SKM-1 (cell line): ENCODE measurements at regions not wholly inside any gene's neighbourhood (a gene's known extent, or its start where the extent isn't known, plus 50 kb on each side); places are given as distances from the start of the nearest gene placed in this dataset.

ENCODE experiments used
- DNase-seq: peaks from one replicate; lab custom pipeline; 2025; ENCODE audit not compliant: unreplicated experiment; lab: John Stamatoyannopoulos, UW

DNA sequence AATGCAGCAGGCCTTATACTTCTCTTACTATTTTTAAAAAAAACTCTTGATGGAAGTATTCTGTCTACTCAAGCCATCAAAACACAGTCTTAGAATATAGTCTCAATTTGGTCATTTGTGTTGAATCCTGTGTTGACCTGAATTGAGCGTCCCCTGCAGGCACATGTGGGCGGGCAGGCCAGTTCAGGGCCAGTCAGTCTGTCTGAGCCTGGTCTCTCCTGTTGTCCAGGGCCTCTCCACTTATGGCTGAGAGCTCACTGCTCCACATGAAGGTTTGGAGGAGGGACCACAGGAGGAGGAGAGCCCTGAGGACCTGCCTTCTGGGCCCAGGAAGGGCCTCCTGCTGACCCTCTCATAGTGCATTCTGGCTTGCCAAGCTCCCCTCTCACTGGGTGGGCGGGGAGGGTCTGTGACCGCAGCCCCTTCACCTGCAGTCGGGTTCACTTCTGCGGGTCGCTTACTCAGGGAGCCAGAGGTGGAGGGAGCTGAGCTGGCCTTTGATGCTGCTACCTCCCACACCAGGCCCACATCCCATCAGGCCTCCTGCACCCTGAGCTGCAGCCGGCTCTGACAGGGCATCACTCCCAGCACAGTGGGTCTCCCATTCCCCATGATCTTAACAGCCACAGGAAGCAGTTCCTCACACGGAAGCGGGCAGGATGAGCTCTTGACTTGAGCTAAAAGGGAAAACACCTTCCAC is 178.2 kb upstream of the S1PR3 start:
- no peak for DNase-seq

DNA sequence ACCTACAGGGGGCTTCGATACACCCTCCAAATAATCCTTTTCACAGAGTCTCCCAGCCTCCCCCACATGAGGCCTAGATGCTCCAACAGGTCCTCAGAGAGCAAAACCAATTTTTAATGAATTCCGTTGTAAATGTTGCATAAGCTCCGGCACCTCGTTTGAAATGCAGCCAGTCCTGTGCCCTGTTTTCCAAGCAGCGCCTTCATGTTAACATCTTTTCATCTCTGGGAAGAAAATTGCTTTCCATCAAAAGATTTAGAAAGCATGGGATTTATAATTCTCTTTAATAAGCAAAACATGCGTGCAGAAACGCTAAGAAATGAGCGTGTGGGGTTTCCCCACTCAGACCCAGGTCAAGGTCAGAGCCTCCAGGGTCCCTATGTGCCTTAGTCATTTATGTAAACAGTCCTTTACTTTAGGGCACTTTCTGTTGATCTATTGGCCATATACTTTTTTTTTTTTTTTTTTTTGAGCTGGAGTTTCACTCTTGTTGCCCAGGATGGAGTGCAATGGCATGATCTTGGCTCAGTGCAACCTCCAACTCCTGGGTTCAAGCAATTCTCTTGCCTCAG is 177.5 kb upstream of the S1PR3 start:
- DNase-seq: no peak

DNA sequence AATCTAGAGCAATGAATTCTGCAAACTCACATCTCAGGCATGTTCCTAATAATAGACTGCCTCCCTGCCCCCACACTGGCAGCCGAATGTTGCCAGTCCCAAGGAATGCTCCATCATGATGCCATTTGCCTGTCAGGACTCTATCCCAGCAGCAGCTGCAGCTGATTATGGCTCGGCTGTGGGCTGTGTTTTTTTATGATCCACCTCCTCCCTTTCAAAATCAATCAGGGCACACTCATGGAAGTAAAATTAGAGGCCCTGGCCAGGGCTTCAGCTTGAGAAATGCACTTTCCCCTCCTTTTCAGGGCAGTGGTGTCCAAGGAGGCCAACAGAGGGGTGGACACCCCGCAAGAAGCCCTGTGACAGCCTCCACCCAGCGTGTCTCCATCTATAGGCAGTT is 176.7 kb upstream of the S1PR3 start:
- no peak for DNase-seq

DNA sequence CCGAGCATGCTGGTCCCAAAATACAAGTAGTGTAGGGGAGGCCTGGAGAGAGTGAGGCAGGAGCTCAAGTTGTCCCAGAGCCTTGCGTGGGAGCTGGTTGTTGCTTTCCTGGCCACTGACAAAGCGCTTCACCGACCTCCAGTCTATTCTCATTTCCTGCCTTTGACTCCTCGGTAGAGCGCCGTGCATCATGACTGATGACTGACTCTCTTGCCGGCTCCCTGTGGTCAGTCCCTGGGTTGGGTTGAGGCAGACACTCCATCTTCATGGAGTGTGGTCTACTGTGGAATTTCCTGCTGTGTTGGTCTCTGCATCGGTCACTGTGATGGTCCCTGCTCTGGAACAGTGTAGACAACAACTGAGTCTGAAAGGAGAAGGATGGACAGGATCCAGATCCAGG is 175.1 kb upstream of the S1PR3 start:
- DNase-seq: no peak

DNA sequence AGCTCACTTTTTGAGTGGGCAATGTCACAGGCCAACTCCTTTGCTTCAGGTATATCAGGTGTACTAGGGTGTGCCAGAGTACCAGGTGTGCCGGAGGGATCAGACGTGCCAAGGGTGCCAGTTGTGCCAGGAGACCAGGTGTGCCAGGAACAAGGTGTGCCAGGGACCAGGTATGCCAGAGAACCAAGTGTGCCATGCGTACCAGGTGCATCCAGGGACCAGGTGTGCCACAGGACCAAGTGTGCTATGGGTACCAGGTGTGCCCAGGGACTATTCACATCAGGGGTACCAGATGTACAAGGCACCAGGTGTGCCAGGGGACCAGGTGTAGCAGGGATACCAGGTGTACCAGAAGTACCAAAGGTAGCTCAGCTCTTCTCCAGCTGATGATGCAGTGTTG is 174.7 kb upstream of the S1PR3 start:
- no peak for DNase-seq

DNA sequence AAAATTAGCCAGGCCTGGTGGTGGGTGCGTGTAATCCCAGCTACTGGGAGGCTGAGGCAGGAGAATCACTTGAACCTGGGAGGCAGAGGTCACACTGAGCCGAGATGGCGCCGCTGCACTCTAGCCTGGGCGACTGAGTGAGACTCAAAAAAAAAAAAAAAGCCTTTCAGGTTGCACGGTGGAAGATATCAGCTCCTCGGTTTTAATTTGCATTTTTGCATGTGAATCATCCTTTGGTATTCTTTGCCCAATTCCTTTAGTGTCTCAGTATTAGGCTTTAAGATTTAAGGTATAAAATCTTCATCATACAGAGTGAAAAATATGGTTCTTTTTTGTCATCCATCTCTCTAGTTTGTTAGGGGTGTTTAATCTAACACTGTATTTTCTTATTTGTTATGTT is 173.6 kb upstream of the S1PR3 start:
- no peak for DNase-seq

DNA sequence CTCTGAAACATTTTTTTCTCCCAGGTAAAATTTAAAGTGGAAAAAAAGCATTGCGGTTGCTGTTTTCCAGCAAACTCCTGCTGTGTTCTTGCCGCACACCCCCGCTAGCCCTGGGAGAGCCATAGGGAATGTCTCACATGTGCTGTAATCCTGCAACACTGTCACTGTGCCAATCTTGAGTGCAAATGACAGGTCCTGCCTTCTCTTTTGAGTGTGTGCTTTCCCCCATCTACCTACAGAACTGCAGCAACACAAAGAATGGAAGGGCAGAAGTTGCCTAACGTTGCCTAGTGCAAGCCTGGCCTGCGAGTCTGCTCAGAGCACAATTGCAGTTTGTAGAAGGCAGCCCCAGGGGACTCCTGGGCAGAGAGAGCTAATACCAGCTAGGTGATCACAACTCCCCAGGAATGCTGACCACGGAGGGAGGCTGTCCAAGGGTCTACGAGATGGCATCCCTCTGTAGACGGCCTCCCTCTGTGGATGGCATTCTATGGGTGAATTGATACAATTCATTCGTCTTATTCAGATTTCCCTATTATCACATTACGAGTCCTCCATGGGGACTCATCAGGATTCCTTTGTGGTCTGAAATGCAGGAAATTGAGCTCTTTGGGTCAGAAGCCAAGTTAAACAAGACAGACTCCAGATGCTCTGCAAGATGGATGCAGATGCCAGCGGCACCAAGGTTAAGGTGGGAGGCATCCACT is 172.6 kb upstream of the S1PR3 start:
- DNase-seq: no peak

DNA sequence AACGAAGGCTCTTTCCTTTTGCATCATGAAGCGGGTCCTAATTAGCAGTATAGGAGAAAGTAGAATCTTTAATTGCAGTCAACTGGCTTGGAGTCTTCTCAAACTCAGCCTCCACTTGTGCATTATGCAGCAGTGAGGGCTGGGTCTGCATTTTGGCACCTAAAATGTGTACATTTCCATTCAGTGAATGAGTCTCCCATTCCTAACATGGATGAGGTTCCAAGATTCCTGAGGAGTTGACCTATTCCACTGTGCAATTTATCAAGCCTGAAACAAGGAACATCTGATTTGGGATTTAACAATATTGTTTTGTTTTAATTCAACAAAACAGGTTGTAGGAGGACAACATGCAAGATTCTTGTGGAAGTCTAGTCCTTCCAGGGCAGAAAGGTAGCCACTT is 171.8 kb upstream of the S1PR3 start:
- DNase-seq: no peak

DNA sequence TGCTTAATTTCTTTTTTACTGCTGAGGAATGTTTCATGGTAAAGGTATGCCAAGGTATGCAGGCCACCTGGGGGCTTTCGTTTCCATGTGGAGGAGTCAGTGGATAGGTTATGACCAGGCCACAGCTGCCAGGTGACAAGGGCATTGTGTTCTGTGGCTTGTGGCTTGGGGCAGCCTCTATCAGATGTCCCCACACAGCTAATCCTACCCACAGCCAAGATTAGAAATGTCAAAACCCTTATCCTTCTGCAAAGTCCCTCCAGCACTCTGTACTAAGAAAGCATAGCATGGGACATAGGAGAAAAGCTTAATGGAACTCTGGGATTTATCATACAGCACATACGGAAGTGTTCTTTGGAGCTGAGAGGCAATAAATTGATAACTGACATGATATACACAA is 171.2 kb upstream of the S1PR3 start:
- DNase-seq: no peak

DNA sequence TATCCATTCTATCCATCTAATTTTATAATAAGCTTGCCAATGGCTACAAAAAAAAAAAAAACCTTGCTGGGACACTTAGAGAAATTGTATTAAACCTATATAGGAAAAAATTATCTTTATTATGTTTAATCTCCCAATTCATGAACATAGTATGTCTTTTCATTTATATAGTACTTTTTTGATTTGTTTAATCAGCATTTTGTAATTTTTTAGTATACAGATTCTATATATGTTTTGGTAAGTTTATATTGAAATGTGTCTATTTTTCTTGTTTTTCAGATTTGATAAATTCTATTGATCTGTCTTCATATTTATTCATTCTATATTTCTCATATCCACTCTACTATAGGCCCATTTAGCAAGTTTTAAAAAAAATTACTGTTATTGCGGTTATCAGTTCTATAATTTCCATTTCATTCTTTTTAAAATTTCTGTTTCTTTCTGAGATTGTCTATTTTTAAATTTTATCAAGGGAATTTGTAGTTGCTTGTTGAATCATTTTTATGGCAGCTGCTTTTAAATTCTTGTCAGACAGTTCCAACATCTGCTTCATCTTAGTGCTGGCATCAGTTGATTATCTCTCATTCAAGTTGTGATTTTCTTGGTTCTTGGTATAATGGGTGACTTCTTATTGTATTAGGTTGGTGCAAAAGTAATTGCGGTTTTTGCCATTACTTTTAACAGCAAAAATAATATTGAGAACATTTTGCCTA is 170.1 kb upstream of the S1PR3 start:
- no peak for DNase-seq

DNA sequence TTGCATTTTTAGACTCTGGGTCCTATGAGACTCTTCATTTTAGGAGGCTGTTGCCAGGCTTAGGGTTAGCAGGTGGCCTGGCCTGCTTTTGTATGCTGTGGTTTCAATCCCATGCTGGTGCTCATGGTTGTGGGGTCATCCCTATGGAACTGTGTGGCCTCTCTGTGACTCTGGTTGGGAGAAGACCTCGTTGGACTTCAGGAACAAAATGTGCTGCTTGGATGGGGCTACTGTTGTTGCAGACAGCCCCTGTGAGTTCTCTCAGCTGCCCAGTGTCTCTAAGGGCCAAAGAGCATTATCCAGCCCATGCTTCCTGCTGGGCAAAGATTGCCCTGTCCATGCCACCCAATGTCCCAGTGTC is 169.5 kb upstream of the S1PR3 start:
- DNase-seq: no peak

DNA sequence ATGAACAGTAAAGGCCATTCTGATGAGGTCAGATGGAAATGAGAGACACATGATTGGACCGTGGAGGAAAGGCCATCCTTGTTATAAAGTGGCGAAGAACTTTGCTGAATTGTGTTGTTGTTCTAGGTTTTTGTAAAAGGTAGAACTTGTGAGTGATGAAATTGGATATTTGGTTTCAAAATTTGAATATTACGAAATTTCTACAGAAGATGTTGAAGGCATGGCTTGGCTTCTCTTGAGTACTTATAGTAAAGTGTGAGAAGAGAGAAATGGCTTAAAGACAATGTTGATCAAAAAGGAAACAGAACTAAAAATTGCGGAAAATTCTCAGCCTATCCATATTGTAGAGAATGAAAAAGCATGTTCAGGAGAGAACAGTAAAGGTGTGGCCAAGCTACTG is 166.6 kb upstream of the S1PR3 start:
- DNase-seq: no peak

DNA sequence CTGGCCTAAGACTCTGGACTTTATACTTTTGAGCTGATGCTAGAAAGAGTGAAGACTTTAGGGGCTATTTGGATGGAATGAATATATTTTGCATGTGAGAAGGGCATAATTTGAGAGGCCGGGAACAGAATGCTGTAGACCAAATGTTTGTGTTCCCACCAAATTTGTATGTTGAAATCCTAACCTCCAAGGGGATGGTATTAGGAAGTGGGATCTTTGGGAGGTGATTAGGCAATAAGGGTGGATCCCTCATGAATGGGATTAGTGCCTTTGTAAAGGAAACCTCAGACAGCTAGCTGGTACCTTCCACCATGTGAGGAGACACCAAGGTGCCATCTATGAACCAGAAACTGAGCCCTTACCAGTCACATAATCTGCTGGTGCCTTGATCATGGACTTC is 165.1 kb upstream of the S1PR3 start:
- DNase-seq: no peak

DNA sequence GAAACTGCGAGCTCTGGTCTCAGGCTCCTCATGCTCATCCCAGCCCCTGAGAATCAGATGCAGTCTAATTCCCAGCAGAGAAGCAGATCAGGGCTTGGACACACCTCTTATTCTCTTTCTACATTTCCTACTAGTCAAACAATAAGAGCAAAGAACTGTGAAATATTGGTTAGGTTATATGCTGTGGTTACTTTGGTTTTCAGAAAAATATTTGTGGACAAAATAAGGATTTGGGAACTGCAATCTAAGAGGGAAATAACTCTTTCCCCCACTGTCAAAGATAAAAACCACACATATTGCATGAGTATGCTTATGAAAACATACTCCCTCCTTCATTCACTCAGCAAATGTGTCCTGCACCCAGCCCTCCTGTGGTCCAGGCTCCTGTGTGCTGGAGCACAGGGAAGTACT is 164.5 kb upstream of the S1PR3 start:
- DNase-seq: no peak

DNA sequence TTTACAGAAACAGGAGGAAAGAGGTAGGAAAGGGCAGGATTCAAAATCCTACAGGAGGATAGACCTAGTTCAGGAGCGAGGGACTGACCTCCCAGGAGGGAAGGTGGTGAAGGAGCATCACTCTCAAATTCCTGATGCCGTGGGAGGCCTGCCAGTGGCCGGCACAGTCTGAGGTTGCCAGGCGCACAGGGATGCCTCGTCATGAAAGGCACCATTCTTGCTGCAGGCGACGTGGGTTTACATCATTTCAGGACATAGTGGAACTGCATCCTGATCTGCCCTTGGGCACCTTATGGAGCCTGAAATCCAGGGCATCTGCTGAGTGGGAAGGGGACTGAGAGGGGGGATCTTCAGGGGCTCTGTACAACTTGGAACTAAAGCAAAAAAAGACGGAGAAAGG is 163.2 kb upstream of the S1PR3 start:
- no peak for DNase-seq

DNA sequence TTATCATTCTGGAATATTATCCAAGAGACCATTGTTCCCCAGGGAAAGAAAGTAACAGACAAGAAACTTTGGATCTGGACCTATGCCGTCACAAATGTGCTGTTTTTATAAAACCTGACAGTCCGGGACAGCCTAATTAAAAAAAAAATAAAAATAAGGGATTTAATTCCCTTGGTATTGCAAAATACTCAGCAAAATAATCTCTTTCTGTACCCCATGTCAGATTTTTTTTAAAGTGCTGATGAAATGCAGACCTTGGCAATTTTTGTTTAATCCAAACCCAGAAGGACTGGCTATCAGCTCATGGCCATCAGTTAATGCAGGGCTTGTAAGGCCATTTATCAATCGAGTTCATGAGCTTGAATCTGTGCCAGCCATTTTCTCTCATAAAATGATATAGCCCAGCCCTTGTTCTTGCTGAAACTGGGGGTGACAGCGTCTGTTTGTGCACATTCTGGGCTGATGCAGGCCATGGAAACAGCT is 162.7 kb upstream of the S1PR3 start:
- no peak for DNase-seq

DNA sequence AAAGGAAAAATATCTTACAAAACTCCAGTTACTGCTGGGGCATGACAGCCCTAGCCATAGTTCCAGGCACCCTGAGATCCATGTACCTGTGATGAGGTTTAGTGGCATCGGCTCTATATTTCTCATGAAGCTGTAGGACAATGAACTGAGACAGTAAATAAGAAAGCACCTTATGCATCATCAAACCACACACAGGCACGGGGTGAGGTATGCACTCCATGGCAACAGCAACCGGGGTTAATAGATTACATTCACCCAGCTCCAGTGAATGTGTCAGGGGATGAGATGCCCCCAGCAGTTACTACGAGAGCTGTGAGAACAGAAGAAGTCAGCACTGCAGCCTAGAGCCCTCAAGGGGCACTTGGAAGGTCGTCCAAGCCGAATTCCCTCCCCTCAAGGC is 162.0 kb upstream of the S1PR3 start:
- no peak for DNase-seq

DNA sequence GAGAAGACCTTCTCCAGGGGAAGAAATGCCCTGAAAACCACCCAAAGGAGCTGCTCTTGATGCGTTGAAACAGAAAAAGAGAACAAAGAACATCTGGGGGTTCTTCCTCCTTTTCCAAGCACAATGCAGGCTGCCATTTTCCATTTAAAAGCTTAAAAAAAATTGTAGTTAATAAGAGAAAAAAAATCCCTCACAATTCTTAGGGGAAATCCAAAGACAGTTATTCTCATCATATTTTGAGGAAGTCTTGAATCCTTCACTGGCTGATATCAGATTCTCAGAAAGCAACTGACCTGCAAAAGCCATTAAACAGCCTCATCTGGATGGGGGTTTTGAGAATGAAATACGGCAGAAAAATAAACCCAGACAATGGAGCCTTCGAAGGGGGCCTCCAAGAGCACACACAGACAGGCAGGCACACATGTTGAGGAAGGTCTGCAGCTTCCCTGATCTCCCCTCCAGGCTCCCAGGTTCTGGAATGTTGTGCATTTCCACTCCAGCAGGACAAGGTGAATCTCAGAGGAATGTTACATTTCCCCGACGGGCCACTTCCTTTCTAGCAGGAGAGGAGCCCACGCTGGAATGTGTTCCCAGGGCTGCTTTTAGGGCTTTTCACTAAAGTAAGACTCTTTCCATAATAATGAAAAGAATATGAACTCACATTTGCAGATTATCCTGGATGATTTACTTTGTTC is 159.4 kb upstream of the S1PR3 start:
- DNase-seq: no peak

DNA sequence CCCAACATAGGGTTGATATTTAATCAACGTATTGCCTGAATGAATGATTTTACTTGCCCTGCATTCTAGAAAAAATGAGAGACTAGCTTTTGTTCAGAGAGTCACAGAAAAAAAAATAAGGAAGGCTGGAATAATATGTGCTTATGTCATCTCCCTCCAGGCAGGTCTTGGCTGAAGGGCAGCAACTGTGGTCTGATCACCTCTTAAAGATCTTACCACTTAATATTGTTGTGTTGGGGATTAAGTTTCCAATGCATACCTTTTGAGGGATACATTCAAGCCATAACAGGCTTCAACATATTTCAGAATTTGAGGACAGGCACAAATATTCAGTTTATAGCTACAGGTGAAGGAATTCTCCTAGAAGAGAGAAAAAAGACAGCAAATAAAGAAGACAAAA is 157.3 kb upstream of the S1PR3 start:
- DNase-seq: no peak

DNA sequence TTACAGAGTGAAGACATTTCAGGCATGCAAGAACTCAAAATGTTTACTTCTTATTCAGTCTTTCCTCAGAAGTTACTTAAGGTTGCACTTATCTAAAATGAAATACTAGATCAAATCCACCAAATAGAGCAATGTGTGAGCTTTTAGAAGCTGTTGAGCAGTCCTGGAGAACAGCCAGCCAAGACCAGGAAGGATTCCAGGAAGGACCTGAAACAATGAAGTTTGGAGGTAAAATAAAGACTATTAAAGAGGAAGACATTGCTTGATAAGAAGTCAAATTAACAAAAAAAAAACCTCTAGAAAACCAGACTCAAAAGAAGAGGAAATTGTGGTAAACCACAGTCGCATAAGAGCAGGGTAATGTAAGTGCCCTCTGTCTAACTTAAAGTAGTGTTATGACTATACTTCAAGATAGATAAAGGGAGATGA is 156.2 kb upstream of the S1PR3 start:
- DNase-seq: no peak

DNA sequence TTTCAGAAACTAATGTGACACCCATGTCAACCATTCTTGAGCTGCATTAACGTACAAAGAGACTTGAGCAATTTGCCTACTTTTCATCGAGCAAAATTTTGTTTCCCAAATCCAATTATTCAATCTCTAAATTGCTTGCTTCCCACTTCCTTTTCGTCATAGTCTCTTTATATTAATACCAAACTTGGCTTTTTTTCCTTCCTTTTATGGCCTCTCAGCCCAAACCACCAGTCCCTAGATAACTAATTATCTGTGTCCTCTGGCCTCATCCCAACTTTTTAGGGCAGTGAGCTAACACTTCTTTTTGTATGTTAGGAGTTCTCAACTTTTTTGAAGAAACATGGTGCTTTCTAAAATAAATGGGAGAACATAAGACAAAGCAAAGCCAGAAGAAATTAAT is 155.5 kb upstream of the S1PR3 start:
- no peak for DNase-seq
